ENCODE measurements at regions not wholly inside any gene's neighbourhood (a gene's known extent, or its start where the extent isn't known, plus 50 kb on each side); places are given as distances from the start of the nearest gene placed in this dataset.
"Not testable (repeated sequence)": the region's sequence is repeated elsewhere in the genome, so short reads cannot be mapped to it uniquely, and the experiment has no call there.

- H2AK5ac ChIP-seq (ENCODE audit: low read depth, low read length); DNase-seq; H3K9me1 ChIP-seq (ENCODE audit: insufficient read depth, low read length); H3K79me1 ChIP-seq (ENCODE audit: low read depth in 1 of 2, low read length in 2 of 2); H4K8ac ChIP-seq (ENCODE audit: low read depth in 2 of 2, low read length in 2 of 2); H3K18ac ChIP-seq (ENCODE audit: low read depth, low read length); ATAC-seq (ENCODE audit: low read depth); H3K36me3 ChIP-seq (ENCODE audit: control insufficient read depth, insufficient read depth, low read length); H2AFZ ChIP-seq (replicated peaks; ENCODE audit: low read length, poor library complexity); BruUV-seq (replicated peaks); H3K4me3 ChIP-seq (ENCODE audit: insufficient read depth, low read depth, low read length); H2BK15ac ChIP-seq (ENCODE audit: low read depth, low read length); H3K14ac ChIP-seq (replicated peaks; ENCODE audit: low read depth, low read length); H3K27me3 ChIP-seq (ENCODE audit: control insufficient read depth, insufficient read depth, low read length); H2BK120ac ChIP-seq (ENCODE audit: low read depth, low read length); H4K91ac ChIP-seq (ENCODE audit: insufficient read depth, low read depth, low read length); H3K4me2 ChIP-seq (ENCODE audit: low read depth, low read length); H4K5ac ChIP-seq (ENCODE audit: low read depth, low read length); H3K4ac ChIP-seq (ENCODE audit: low read depth, low read length); in situ Hi-C loops (cut with MboI; ENCODE audit: low sequenced_read_pairs); H3K9ac ChIP-seq (ENCODE audit: low read depth, low read length); intact Hi-C loops (cut with micrococcal nuclease); POLR2A ChIA-PET (ENCODE audit: unreplicated experiment); H3K23ac ChIP-seq (ENCODE audit: low read depth, low read length); H3K56ac ChIP-seq (ENCODE audit: extremely low read depth, insufficient read depth, low read length); H4K20me1 ChIP-seq (ENCODE audit: insufficient read depth, low read length); H3K4me1 ChIP-seq (ENCODE audit: control insufficient read depth, insufficient read depth, low read length); H2AK9ac ChIP-seq (replicated peaks; ENCODE audit: low read depth, low read length, poor library complexity); H2BK5ac ChIP-seq (ENCODE audit: low read depth, low read length, poor library complexity, severe bottlenecking); dilution Hi-C loops (cut with HindIII; ENCODE audit: low sequenced_read_pairs, unreplicated experiment); H2BK20ac ChIP-seq (ENCODE audit: low read depth, low read length); H3K9me3 ChIP-seq (ENCODE audit: control insufficient read depth, insufficient read depth, low read length); H3K27ac ChIP-seq (ENCODE audit: insufficient read depth, low read length): not testable (repeated sequence)
- WGBS, 2 experiments (ENCODE audit: extremely low coverage in 2 of 2, insufficient read length in 1 of 2): no CpG with 5 or more reads among the region's 9 CpGs
- CTCF ChIA-PET: interaction anchor here (0.6 kb wide), 1 partner anchor 49 kb away, joined by 7 read pairs; no protein-coding TSS in a partner anchor
These were observed 125.8 kb downstream of the KLHL28 start for GRCh38 chr14:44835928-44836327.

All from IMR-90 (cell line).